HG03108 (cell line): ENCODE measurements at regions not wholly inside any gene's neighbourhood (a gene's known extent, or its start where the extent isn't known, plus 50 kb on each side); places are given as distances from the start of the nearest gene placed in this dataset.

ENCODE experiments used
- ATAC-seq: cut with Tn5 transposase; IDR thresholded peaks from one replicate; pipeline ENCODE4 v1.9.1; 2021; ENCODE audit warnings: moderate library complexity; ENCODE audit not compliant: unreplicated experiment

DNA sequence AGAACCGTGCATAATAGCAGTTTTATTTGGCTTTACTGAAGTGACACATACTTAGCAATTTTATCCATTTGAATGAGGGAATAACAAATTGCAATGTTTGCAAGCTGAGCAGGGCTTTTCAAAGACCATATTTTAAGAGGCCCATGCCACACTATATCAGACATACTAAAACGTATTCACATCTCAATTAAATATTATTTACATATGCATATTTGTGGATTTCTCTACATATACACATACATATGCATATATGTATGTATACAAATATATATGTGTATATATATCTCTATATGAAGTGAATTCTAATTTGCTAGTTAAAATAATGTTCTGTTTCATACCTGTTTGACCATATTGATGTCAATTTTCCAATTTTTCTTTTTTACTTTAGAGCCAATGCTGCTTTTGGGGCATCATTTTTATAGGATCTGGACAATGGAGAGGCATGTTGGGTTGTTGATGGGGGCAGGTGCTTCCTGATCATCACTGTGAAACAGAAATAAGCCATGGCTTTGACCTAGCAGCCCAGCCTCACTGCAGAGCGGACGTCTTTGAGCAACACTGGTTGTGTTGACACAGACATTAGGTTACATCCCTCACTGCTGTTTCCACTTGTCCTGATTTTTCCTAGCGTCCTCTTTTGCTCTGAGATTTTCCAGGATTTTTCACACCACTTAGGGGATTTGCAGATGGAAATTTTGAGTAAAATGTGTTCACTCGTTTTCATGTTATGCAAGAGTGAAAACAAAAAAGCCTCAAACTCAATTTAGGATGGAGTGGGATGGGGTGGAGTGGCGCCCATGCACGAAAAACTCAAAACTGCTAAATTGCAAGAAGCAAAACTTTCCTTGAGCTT is 56.9 kb downstream of the RDH14 start:
- ATAC-seq: no peak

DNA sequence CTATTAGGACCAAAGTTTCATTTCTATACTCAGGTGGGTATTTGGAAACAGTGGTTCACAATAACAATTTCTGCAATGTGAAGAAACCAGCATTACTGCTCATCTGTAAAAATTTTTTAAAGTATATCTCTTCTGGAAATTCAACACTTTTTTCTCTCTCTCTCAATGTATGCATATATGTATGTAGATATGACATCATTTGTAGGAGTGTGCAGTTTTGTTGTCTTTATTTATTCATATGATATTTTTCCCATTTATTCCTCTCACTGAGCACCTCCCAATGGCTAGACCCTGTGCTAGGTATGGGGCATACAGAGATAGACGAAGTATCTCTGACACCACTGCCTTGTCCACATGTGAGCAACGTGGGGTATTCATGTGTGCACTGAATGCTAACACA is 58.3 kb downstream of the RDH14 start:
- ATAC-seq: no peak

DNA sequence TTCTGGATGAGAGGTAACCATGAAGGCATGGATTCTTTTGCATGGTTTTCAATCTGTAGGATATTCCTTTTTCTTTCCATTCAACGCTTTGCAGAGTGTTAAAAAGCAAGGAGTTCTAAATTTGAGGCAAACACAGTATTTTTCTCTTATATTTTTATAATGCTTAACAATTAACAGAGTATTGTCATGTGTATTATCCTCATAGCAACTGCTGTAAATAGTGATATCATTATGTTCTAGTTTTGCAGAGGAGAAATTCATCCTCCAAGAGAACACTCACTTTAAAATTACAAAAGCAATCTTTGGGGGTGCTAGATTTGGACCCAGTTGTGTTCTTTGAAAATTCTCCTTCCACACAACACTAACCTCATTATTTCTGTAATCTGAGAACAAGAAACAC is 58.7 kb downstream of the RDH14 start:
- ATAC-seq: no peak

DNA sequence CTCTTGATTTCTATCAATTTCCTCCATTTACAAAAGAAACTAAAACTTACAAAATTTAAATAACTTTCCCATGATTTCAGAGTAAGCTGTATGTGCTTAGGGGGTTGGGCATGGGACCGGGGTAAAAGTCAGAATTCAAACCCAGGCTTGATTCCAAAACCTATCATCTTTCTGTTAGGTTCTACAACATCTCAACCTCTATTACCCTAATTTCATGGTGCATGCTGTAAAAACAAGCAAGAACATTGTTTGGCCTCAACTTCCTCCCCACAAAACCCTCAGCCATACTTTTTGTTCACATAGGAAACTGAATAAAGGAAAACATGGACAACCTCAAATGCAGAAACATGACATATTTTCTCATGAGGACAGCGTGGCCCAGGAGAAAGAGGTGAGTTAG is 59.3 kb downstream of the RDH14 start:
- no peak for ATAC-seq

DNA sequence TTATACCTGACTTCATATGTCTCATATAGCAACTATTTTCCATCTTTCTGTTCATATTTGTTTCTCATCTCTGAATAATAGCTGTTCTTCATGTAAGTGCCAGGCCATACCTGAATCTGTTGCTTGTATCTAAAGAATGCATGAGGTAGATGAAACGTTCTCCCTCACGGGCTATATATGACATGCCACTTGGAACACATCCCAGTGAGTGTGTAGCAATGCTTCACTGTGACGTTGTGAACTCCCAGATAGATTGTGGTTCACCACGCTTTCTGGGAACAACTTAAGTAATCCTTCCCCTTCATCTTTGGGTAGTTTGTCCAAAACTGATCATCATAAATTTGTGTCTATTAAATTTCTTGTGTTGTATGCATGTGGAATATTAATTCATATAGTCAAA is 60.1 kb downstream of the RDH14 start:
- ATAC-seq: no peak

DNA sequence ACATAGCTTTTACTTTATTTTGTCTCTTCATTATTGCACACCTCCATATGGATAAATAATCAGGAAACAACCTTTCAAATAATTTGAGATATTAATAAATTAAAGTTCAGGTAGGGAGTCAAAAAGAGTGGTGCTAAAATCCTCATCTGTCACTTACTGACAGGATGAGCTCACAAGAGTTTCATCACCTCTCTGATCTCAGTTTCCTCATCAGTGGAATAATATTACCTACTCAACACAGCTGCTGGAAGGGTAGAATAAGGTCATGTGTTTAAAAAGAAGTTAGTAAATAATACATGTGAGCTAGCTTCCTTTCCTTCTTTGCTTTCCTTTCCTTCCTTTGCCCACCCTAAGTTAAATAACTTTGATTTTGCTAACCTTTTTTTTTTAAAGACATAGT is 61.9 kb downstream of the RDH14 start:
- no peak for ATAC-seq

DNA sequence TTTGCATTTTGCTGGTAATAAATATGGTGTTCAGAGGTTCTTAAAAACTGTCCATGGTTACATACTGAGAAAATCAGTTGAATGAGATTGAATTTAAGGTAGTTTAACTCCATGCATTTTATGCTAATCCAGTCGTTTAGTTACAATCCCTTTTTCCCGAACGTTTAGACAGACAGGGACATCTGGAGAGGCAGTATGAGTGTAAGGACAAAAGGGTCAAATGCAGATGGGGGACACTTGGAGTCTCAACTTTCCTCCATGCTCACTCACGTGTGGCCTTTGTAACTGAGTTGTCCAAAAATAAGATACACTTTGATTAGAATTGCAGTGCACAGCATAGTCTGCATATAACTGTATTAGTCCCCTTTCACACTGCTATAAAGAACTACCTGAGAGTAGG is 63.9 kb downstream of the RDH14 start:
- ATAC-seq: no peak

DNA sequence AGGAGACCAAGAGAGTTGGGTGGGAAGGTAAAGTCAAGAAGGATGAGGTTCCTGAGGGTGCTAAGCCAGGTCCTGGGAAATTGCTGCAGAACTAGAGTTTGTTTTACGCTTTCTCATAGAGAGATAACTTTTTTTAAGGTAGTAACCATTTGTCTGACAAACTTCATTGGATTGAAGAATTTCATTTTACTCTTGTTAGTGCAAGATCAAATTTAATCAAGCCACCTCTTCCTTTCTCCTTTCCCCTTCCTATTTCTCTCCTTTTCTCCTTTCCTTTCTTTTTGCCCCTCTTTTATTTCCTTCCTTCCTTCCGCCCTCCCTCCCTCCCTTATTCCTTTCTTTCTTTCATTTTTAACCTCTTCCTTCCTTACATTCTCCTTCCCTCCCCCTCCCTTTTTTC is 65.4 kb downstream of the RDH14 start:
- ATAC-seq: no peak

DNA sequence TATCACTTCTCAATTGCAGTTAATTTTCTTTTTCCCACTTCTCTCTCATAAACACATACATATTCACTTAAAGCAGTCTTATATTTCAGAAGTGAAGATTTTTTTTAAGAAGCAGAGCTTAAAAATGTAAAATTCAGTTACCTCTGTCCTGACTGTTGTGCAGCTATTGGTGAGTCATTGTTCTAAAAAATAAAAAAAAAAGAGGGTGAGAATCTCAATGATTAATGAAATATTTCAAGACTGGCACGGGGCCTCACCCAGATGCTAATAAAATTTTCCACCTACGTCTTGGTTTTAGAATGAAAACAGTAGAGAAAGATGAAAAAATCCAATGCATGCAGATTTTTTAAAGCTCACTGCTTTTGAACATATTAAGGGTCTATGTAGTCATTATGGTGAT is 67.7 kb downstream of the RDH14 start:
- no peak for ATAC-seq

DNA sequence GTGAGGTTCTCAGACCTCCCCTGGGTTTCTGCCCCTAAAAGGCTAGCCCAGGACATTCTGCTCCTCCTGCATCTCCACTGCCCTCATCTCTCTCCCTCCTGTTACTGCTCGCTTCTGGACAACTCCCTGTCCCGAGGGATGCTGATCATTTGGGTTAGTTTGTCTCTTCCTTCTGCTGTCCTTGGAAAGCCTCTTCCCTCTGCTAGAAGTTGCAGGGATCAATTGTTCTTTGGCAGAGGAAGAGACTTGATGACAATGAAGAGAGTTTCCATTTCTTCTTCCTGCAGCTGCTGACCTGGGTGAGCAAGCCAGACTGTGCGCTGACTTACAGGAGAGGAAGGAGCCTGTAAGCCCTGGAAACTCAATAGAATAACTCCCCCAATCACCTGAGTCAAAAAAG is 68.9 kb downstream of the RDH14 start:
- ATAC-seq: no peak

DNA sequence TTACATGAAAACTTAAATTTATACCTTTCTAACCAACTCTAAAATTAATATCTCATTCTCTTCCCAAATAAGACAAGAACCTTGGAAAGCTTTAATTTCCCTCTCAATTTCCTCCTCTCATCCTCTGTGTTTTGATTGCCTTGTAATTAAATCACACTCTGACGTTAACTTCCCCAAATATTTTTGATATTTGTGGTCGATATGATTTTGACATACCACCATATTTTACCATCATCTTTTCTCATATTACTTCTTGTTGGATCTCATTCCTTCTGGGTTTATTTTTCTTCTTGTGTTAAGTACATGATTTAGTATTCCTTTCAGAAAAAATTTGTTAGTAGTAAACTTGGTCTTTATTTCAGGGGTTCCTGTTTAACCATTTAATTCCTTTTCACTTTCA is 69.6 kb downstream of the RDH14 start:
- no peak for ATAC-seq

DNA sequence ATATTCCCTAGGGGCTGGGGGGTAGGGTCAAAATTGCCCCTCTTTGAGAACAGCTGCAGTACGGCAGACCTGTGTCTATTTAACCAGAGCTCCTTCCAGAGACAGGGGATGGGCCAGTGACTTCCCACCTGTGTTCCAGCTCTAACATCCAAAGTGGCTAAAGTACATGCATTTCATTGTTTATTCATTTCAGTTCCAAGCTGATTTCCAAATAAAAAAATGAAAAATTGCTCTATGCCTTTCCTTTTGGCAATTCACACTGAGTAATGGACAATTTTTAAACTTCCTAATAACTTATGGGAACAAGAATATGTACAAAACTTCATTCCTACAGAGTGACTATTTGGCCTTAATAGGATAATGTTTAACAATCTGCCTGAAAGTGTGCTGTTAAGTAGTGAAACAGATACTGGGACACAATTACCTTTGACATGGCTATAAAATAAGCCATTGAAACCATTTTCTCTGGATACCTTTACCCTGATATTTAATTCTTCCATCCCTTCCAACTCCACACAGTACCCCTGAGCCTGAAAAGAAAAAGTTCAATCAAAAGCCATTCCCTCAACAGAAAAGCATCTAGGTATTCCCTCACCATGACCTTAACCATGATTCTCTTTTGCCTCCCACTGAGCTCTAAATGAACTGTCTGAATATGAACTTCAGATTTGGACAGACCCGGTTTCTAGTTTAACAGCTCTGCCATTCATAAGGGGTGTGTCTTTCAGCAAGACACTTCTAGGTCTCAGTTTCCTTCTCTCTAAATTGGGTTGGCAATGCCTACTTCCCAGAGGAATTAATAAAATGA is 73.1 kb downstream of the RDH14 start:
- no peak for ATAC-seq

DNA sequence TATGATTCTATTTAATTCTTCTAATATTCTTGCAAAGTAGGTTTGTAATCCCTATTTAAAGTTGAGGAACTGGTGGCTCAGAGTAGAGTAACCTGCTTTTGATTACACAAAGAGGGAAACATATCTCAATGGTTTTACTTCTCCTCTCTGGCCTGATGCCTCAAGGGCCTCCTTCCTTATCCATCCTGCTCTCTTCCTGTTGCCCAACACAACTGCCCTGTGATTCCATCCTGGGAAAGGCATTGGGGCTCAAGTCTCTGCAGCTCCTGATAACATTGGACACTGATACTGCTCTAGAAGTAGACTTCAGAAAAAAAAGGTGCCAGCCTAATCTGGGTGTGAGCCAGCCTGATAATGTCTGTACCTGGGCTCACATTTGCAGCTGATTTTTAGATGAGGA is 75.8 kb downstream of the RDH14 start:
- no peak for ATAC-seq

DNA sequence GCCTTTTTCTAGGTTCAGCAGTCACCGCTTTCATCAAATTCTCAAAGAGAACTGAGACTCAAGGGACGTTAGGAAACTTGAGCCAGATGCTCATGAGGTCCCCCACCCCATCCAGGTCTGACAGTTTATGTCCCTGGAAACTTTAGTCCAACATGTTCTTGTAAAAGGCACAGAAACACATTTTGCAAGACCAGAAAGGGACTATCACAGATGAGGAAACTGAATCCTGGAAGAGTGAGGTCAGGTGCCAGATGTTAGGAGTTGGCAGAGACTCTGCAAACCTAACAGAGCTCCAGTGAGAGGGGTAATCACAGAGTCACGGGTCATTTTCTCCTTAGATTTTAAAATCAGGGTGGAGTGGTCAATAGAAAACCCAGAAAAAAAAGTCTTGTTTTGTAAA is 76.6 kb downstream of the RDH14 start:
- ATAC-seq: no peak

DNA sequence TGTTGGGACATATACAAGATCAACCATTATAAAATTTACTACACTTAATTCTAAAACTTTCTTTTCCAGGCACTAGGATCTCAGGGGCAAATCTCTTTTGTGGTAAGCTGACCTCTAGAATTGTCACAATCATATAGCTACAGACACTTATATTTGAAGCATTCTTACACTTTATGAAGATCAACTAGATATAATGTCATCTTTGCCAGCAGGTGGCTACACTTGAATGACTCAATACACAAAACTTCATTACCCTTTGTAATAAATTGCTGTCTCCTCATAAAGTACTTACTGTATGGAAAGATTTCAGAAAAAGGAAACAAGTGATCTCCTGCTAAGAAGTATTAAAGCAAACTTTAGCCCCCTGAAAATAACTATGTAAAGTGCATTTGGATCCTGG is 77.8 kb downstream of the RDH14 start:
- no peak for ATAC-seq

DNA sequence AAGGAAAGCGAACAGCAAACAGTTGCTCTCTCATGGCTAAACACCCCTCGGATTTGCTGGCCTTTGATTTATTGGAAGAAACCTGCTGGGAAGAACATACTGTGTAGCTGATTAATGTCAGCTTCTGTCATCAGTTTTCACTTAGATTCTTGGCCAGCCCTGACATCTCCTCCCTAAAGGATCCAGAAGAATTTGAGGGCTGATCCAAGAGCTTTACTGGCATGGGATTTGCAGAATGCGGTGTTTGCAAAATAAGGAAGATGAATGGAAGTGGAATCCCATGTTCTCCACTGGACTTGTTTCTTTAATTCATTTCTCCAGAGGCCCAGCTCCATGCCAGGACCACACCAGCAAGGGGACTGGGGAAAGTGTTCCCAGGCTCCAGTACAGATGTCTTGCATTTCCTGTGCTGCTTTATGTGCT is 80.5 kb downstream of the RDH14 start:
- no peak for ATAC-seq

DNA sequence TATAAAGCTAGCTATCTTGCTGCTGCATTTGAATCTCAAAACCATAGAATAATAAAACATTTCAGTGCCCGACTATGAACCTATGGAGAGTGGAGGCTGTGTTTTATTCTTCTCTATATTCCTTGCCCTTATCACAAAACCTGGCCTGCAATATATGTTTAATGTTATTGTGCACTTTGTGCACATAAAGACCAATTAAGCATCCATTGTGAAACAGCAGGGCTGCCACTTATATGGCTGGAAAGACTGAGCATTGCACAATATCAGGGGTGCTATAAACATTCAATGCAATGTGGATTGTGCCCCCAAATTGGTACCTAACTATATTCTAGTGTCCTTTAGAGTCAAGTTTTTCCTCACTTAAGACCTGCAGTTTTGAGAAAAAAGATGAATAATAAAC is 83.2 kb downstream of the RDH14 start:
- no peak for ATAC-seq

DNA sequence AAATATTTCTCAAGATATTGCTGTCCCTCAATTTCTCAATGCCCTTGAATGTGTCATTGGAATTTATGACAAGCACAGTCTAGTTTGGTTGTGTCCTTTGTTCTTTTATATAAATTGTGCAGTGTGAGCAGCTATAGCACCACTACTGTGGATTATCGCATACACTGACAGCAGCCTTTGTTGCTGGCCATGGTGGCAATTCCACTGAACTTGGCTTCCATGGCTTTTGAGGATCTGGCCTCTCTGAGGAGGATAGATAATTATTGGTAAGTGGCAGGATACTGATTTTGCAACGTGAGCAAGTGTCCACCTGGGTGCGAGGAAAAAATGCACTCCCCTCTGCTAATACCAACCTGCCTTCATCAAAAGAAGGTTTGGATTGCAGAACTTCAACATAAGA is 84.0 kb downstream of the RDH14 start:
- no peak for ATAC-seq

DNA sequence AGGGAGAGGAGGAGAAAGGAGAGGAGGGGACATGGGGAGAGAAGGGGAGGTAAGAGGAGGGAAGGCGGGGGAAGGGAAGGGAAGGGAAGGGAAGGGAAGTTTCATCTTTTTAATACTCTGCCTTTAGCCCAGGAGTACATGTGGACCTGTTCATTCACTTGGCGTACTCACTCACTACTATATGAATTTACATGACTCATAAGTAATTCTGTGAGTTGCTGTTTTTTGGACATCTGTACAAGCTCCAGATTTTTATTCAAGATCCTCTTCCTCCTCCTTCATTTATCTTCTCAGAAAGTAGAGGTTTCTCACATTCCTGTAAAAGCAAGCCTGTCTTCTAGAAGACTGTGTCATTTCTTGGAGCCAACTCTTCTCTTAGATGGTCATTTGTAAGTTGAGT is 84.6 kb downstream of the RDH14 start:
- no peak for ATAC-seq

DNA sequence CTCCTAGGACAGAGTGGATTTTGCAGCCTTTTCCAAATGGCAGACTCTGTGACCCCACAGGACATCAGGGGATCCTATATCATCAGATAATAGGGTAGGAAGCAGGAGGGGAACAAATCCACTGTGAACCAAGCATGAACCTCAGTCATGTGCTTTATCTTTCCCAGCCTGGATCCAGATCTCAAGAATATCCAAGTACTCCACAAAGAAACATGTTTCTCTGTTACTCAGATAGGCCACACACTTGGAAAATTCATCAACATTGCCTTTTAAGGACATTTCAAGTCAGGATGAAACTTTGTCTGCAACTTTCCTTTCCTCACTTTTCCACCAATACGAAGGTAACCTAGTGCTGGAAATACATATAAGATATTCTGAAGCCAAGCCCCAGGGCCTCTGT is 85.8 kb downstream of the RDH14 start:
- no peak for ATAC-seq

DNA sequence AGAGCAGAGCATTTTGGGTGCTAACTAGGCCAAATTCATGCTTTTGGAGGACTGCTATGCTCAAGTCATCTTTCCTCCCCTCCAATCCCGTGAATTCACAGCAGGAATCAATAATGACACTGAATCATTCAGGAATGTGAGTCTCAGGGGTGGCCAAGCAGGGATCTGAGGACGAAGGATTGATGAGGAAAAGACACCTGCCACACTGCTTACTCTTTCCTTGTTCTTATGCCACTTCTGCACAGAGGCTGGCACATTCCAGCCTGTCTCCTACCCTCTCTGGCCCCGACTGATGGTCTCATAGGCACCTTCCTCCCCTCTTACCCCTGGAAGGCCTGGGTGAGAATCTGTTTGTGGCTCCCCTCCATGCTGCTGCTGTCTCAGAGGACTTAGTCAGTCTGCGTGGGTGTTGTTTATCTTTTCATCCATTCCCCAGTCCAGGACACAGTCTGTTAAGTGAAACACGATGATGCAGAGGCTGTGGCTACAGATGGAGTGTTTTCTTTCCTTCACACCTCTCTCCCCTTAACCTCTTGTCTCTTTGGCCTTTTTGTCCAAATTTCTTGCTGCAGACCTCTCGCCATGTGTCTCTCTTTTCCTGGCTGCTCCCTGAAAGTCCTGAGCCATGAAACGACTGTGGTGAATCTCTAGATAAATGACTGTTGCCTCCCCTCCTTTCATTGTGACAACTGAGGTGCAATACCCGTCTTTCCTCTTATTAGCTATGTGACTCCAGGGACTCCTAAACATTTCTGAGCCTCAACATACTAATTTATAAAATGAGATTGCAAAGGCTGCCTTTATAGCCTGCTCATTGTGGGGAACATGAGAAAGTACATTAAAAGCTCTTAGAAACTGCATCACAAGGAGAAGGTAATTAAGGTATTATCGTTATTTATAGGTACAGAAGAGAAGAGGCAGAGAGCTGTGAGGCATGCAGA is 86.9 kb downstream of the RDH14 start:
- ATAC-seq: no peak
